Activated naive CD4-positive, alpha-beta T cell treated with Interleukin-2 at 50 U/mL for 16 hours (primary cell): ENCODE measurements at regions not wholly inside any gene's neighbourhood (a gene's known extent, or its start where the extent isn't known, plus 50 kb on each side); places are given as distances from the start of the nearest gene placed in this dataset.
"Not testable (repeated sequence)": the region's sequence is repeated elsewhere in the genome, so short reads cannot be mapped to it uniquely, and the experiment has no call there.

ENCODE experiments used
- DNase-seq: peaks from one replicate; pipeline ENCODE4 v3.0.0-alpha.2; 2020

DNA sequence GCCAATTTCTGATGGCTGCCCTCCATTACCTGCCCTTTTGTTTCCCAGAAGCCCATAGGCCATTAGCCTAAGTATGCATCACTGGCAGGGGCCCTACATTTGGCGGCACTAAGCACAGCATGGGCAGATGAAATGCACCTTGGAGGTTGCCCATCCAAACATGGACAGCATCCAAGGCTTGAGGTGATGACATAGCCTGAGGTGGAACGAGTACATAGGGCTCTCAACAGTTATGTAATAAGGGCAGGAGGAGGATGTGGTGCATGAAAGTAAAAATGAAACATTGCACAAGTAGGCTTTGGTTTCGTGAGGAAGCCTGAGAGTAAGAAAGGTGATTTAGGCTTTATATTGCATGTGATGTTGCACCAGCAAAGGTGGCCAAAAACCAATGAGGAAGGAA is 148.1 kb downstream of the FAM76B start:
- peak; percentile 11 for DNase-seq

DNA sequence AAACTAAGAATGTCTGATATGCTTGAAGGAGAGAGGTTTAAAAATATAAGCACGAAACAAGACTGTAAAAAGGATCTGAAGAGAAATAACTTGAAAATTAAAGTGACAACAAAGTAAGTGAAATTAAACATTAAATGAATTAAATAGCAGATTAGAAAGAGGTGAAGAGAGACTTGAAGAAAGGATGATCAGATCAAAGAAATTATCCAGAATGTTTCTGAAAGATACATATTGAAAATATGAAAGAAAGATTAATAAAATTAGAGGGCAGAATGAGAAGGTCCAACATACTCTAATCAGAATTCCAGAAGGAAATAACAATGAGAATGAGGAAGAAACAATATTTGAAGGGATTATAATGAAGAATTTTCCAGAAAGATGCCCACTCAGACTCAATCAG is 151.1 kb downstream of the FAM76B start:
- DNase-seq = no peak

DNA sequence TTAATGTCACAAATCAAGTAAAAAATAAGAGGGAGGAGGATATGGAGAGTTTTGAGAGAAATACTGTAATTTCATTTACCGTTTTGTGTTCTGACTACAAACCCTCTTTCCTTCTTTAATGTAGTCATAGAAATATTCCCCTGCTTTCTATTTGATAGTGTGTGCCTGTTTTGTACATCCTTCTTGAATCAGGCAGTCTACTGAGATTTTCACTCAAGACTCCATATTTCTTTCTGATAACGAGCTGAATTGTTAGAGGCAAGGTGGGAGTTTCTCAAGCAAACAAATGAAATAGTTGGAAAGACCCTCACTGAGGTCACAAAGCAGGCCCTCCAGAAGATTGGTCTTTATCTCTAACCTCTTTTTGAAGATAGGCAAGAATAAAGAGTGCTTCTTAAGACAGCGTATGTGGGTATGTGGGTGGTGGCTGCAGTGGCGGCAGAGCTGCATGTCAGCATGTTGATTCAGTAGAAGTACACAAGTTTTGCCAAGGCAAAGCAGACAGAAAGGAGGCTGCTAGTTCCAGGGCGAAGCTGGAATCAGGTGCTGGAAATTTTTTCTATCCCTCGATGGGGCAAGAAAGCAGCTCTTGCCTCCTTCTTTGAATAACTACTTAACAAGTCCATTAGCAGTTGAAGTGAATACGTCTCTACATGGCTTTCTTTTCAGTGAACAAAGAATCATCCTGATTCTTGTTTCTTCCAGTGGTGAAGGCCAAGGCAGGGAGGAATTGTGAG is 164.2 kb downstream of the FAM76B start:
- DNase-seq = no peak

DNA sequence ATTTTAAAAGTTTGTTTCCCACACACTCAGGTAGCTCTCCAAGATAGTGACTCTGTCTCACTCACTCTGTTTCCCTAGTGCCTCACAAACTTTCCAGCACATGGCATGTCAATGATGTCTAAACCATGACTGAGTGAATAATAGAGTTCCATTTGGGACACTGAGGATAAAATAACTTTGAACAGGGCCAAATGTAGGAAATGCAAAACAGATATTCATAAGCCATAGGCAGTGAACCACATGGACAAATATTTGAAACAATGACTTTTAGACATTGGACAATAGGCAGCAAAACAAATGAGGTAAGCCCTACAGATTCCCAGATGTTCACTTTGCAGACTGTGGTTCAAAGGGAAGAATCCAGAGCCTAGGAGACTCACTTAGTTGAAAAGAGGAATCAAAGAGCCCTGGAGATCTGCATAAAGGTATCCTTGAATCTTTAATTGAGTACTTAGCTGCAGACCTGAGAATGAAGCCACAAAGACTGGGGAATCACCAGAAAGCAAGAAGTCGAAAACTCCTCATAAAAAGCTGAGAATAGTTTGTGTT is 173.3 kb downstream of the FAM76B start:
- DNase-seq = no peak

DNA sequence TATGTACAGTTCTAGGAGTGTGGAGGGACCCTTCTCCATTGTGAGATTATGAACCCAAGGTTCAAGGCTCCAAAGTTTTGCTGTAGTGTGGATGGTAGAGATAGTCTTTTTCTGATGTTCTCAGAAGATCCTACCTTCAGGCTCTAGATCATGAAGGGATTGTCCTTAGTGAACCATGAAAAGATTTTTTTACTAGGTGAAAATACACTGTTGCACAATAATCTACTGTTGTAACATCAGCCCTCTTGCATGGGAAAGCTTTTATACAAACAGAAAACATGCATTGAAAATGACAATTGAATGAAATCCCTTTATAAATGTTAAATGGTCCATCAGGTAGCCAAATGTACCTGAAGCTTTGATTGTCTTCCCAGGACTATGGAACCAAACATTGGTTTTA is 177.8 kb downstream of the FAM76B start:
- DNase-seq = no peak

DNA sequence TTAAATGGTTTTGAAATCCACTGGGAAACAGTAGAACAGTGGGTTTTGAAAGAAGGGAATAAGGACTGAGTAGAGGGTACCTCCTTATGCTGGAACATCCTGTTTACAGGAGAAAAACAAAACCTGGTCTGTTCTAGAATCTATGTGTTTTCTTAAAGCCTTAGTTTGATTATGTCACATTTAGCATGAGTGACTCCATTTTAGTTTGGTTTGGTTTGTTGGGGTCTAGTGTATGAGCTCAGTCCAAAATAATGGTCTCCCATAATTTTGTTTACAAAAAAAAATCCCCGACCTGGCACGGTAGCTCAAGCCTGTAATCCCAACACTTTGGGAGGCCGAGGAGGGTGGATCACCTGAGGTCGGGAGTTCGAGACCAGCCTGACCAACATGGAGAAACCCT is 179.4 kb downstream of the FAM76B start:
- not testable (repeated sequence) for DNase-seq

DNA sequence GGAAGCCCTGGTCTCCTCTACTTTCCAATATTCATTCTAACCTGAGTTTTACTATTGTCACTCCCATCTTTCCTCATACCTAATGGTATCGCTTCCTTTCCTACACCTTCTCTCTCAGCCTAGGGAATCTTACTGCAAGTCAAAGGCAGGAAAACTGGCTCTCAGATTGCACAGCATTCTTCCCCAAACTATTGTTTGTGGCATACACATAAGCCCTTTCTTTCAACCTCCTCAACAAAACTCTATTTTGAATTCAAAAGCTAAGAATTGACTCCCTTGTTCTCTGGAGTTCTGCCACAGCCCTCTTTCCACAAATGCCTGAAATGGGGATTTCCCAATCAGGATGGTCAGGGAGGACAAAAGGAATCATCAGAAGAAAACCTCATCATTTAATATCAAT is 181.5 kb downstream of the FAM76B start:
- DNase-seq = no peak

DNA sequence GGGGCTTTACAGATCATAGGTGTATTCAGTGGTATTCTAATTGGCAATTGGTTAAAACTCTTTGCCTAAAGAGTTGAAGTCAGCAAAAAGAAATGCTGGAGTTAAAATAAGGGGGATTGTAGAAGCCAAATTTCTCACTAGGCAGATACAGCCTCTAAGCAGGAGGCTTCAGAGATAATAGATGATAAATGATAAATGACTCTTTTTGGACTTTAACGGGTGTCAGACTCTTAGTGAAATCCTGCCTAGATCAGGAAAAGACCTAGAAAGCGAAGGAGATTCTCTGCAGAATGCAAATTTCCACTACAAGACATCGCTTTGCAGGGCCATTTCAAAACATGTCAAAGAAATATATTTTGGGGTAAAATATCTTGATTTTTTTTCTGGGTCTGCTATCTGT is 182.8 kb downstream of the FAM76B start:
- DNase-seq = no peak

DNA sequence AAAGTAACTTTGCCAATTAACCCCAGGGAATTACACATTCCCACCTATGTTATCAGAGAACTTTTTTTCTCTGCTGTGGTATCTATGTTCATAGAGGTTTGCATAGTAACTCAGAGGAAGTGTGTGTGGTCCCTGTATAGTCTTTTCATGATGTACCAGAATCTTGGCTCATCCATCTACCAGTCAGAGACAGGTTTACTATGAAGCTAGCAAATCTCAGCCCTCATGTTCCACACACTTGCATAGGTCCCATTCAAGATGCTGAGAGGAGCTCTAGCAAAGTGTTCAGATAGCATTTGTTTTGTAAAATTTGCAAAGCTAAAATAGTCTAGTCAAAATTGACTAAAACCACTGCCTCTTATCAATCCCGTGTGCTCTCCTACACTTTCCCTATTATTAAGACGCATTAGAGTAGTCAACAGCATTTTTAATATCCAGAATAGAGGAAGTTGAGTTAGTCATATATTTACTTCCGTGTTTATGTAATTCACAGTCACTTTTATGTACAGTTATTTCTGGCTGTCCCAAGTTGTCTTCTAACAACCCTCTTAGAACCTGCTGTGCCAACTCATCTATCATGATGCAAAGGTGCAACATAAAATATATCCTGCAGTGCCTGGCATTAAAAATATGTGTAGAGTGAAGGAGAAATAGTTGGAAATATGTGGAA is 184.2 kb downstream of the FAM76B start:
- DNase-seq = no peak

DNA sequence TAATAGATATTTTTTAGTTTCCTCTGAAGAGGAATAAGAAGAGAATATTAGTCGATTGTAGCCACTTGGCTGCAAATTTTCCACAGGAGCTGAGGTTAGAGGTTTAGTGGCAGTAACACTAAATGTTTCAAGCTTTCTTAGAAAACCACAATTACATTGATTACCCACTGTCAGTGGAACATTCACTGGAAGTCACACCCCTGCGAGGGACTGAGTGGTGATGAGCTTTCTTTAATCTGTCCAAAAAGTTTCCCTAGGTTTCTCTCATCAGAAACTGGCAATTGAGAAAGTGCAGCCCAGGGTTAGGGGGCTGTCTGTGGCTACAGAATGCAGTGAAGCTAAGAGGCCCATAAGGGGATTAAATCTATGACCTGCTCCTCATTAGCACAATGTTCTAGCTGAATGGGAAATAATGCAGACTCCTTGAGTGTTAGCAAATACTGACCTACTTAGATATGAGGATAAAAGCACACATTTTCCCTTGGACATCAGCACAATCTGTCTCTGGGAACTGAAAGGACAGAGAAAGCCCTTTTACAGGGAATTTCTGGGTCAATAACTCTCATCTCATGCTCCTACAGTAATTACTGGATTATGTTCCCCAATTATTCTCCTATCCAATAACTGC is 189.5 kb downstream of the FAM76B start:
- no peak for DNase-seq

DNA sequence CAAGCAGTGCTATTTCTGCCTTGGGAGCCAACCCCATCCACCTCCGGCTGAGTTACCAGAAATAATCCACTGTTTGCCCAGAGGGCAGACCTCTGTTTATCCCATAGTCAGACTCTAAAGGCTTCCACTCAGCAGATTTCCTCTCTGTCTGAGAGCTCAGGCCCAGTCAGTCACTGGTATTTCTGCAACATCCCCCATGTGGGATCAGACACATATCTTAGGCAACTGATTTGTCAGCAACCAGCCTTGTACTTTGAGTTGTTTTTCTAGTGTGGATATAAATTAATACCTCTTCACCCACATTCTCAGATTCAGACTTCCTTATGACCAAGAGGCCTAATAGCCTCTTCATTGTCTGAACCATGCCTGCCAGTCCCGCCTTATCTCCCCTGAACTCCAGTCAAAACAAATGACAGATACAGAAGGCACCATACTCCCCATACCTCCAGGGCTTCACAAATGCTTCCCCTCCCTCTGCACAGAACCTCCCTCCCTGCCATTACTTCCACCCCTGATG is 193.6 kb downstream of the FAM76B start:
- DNase-seq = no peak

DNA sequence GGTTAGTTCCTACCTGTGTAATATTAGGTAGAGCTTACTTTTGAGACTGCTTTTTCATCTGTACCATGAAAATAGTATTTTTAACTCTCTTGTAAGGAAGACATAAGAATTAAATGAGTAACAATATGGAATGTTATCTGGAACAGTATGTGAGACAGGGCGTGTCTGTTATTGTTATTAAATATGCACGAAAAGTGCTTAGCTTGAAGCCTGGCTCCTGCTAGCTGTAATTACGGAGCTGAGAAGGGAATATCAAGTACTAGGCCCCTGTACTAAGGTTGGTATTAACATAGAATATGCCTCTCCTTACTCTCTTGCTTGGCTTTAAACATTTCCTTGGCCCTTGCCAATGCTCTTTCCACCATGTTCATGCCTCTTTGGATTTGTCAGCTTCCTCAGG is 194.0 kb downstream of the FAM76B start:
- no peak for DNase-seq

DNA sequence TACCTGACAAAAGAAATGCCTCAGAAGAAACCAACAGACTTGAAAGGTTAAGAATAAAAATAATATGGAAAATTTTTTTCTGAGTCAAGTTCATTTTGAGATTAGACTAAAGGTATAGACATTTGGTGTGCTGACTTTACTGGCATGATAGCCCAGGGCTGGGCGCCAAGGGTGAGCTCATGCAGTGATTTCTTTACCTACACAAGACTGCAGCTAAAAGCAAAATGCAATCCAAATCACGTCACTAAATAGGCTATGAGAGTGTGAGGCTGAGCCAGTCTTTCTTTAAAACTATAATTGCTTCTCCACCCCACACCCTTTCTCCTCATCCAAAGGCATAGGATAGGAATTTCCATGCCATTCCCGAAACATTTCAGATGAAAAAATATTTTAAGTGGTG is 196.5 kb downstream of the FAM76B start:
- no peak for DNase-seq

DNA sequence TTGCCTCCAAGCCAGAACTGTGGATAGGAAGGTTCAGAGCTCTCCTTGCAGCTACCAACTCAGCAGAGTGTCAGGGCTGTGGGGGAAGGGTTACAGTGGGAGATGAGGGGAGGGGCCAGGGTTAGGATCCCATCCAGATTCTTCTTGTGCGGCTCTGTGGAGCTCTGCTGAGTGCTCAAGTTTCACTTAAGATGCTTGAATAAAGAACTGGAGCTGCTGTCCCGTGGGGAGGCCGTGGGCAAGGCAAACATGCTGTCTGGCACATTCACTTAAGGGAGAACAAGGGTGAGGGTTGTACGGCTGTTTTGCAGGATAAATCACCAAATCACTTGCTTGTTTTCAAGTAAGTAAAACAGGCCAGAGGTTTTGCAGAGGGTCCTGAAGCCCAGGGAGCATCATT is 197.1 kb downstream of the FAM76B start:
- DNase-seq = no peak

DNA sequence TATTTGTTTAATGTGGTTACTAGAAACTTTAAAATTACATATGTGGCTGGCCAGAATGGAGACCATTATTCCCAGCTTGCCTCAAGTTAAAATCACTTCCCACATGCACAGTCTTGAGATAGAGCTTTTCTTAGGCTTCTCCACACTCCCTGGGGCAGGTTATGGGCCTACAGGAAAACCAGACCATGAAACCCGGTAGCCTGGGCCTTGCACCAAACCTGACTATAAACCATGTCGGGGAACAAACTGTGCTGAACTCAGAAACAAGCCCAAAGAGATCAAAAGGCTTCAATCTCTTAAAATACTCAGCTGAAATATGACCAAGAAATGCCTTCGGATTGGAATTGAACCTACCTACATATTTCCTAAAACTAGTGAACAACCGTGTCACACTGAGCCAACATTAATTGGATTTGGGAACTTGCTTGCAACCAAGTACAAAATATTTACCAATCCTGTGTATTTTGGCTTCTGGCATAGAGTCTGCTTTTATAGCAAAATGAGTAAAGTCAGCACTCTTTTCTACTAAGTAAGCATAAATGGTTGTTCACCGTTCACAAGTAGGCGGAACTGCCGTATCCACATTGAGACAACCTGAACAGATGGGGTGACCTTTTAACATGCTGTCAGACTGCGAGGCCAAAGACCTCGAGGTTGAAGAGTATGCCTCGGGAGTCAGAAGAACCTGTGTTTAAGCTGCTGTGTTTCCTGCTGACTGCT is 199.5 kb downstream of the FAM76B start:
- DNase-seq = no peak

DNA sequence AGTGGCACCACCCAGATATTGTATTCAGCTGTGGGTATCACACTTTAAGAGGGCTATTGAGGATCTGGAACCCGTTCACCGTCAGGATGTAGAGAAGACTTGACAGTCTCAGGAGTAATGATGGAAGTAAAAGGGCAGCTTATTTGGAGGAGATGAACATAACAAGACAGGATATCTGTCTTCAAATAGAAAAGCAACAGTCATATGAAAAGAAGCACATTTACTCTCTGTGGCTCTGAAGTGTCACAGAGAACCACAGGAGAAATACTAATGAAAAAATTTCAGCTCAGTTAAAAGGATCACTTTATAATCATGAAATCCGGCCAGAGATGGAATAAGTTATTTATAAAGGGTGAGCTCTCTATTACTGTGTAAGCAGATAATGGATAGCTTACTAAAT is 200.8 kb downstream of the FAM76B start:
- no peak for DNase-seq

DNA sequence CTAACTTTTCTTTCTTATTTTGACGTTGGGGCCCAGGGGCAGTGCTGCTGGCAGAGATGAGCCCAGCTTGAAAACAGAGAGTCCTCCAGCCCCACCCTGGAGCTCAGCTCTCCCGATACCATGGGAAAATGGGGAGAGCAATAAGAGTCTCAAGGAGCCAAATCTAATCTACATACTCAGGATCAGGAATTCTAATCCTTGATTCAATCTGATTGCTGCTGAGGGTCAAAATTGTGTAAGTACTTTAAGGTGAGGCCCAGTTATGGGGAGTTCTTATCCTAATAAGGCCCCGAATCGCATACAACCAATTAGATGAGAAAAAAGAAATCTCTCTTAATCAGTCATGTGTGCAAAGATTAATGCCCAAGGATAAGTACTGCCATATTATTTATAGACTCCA is 202.9 kb downstream of the FAM76B start:
- DNase-seq = no peak

DNA sequence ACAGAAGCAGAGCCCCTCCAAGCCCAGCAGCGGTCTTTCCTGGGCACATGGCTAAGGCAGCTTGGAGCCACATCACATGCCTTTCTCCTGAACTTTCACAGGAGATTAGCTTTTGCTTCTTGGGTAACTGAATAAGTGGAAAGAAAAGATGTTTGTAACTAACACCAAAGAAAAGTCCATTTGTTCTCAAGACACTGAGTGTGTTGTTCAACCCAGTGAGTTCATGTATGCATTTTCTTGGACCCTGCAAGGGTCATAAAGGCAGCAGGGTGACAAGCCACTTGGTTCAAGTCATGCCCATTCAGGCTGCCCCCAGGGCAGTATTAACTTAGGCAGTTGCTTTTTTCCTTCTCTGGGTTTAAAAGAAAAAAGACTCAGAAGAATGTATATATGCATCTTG is 203.4 kb downstream of the FAM76B start:
- no peak for DNase-seq

DNA sequence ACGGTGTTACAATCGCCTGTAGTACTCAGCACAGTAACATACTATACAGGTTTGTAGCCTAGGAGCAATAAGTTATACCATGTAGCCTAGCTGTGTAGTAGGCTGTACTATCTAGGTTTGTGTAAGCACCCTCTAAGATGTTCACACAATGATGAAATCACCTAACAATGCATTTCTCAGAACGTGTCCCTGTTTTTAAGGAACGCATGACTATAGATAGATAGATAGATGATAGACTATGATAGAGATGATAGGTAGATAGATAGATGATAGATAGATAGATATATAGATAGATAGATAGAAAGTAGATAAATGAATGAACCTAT is 203.9 kb downstream of the FAM76B start:
- DNase-seq = no peak

DNA sequence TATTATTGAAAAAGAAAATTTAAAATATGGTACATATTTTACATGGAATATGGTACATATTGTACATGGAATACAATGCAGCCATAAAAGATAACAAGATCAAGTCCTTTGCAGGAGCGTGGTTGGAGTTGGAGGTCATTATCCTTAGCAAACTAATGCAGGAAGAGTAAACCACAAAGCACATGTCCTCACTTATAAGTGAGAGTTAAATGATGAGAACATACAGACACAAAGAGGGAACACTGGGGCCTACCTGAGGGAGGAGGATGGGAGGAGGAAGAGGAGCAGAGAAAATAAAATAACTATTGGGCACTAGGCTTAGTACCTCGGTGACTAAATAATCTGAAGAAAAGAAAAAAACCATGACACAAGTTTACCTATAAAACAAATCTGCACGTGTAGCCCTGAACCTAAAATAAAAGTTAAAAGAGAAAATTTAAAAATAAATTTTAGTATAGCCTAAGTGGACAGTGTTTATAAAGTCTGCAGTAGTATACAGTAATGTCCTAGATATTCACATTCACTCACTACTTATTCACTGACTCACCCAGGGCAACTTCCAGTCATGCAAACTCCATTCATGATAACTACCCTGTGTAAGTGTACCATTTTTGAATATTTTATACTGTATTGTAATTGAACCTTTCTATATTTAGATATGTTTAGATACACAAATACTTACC is 204.4 kb downstream of the FAM76B start:
- DNase-seq = no peak

DNA sequence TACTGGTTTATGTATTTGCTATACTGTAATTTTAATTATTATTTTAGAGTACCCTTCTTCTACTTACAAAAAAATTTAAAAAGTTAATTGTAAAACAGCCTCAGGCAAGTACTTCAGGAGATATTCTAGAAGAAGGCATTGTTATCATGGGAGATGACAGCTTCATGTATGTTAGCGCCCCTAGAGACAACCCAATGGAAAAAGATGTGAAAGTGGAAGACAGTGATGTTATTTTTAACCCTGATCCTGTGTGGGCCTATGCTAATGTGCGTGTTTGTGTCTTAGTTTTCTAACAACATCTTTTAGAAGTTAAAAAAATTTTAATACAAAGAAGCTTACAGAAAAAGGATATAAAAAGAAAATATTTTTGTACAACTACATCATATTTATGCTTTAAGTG is 205.0 kb downstream of the FAM76B start:
- no peak for DNase-seq

DNA sequence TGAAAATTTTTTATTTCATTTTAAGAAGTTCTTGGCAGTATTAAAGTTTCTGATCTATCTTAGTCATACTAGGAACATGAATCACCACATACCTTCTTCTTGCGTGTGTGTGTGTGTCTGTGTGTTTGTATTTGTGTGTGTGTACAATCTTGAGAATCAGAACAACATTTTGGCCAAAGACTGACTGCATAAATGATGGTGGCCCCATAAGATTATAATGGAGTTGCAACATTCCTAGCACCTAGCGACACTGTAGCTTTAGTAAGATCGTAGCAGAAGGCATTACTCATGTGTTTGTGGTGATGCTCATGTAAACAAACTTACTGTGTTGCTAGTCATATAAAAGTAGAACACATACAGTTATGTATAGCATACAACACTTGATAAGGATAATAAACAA is 205.4 kb downstream of the FAM76B start:
- no peak for DNase-seq
